Skeletal muscle satellite cell (primary cell): ENCODE measurements at regions not wholly inside any gene's neighbourhood (a gene's known extent, or its start where the extent isn't known, plus 50 kb on each side); places are given as distances from the start of the nearest gene placed in this dataset.

Experiments
- H3K27me3 ChIP-seq: 2 replicates; pipeline ENCODE4 v1.7.0; 2013; ENCODE audit warnings: low read length; ENCODE audit not compliant: control insufficient read depth, insufficient read depth
- H3K36me3 ChIP-seq: 2 replicates; pipeline ENCODE4 v1.7.0; 2013; ENCODE audit warnings: mild to moderate bottlenecking, control low read depth, low read length; ENCODE audit not compliant: insufficient read depth
- H3K4me1 ChIP-seq: 2 replicates; pipeline ENCODE4 v1.7.0; 2013; ENCODE audit warnings: low read length; ENCODE audit not compliant: control insufficient read depth, insufficient read depth
- H3K4me2 ChIP-seq: 2 replicates; pipeline ENCODE4 v1.7.0; 2013; ENCODE audit warnings: mild to moderate bottlenecking, low read length
- H3K4me3 ChIP-seq: 2 replicates; pipeline ENCODE4 v1.7.0; 2013; ENCODE audit warnings: low read length
- H3K9ac ChIP-seq: 2 replicates; pipeline ENCODE4 v1.7.0; 2013; ENCODE audit warnings: mild to moderate bottlenecking, low read depth, low read length, moderate library complexity
- H3K9me3 ChIP-seq: replicated peaks from 2 replicates; pipeline ENCODE4 v1.7.0; 2013; ENCODE audit warnings: mild to moderate bottlenecking, control low read depth, low read length

DNA sequence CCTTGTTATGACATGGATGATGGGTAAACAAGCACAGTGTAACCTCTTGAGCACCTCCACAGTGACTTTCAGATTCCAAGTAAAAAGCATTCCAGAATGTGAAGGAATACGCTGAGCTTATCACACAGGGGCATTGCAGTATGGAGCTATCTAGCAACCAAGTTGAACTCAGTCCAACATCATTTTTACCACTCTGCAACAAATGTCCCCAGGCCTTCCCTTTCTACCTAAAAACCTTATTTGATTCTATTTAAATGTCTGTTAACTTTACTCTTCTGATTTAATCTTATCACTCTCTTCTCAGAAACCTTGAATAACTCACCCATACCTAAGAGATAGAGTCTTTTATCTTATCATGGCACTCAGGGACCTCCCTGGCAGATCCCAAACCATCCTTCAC lies 195.8 kb upstream of the CDYL start:
- Histone ChIP-seq H3K4me3 (no peak overlapping the region), H3K36me3 (no peaks in the 10 kb centered on the region), H3K9me3 (no peaks in the 10 kb centered on the region), H3K27me3 (no peaks in the 10 kb centered on the region), H3K9ac (no peak overlapping the region), H3K4me2 (no peak overlapping the region), H3K4me1 (peaks cover 32% of the 10 kb centered on the region)

DNA sequence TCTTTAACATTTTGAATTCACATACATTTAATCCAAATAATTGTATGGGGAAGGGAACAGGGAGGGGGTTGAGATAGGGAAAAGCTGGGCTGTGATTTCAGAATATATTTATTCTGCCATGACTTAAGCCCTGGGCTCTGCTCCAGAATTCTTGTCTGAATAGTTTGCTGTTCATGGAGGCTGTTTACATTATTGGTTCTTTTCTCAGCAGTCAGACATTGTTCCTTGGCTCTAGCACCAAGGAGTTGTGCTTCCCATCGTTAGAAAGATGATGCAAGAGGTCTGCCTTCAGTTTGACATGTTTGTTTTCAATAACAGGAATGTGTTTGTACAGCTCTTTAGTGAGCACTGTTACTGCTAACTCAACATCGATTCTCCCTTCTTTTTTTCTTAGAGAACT lies 198.8 kb upstream of the CDYL start:
- Histone ChIP-seq H3K4me3 (no peak overlapping the region), H3K27me3 (no peaks in the 10 kb centered on the region), H3K4me1 (peaks cover 18% of the 10 kb centered on the region), H3K36me3 (no peaks in the 10 kb centered on the region), H3K4me2 (no peak overlapping the region), H3K9ac (no peak overlapping the region), H3K9me3 (no peaks in the 10 kb centered on the region)

DNA sequence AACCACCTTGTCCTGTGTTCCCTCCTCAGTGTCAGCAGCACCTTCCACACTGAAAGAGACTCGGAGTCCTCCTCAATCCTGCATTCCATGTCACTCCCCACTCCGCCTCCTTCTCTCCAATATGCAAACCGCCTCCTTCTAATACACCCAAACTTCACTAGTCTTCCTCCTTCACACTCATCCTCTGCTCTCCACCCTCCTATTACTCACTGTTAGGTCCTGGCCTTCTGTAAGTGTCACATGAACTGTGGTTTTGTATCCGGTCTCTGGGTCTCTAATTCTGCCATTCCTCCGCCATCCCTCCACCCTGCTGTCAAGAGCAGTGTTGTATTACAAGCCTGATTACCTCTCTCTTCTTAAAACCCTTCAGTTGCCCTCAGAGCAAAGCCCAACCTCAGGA lies 200.5 kb upstream of the CDYL start:
- Histone ChIP-seq H3K9me3 (no peaks in the 10 kb centered on the region), H3K4me2 (no peak overlapping the region), H3K4me3 (no peak overlapping the region), H3K36me3 (no peaks in the 10 kb centered on the region), H3K27me3 (no peaks in the 10 kb centered on the region), H3K4me1 (peaks cover 4% of the 10 kb centered on the region), H3K9ac (no peak overlapping the region)

DNA sequence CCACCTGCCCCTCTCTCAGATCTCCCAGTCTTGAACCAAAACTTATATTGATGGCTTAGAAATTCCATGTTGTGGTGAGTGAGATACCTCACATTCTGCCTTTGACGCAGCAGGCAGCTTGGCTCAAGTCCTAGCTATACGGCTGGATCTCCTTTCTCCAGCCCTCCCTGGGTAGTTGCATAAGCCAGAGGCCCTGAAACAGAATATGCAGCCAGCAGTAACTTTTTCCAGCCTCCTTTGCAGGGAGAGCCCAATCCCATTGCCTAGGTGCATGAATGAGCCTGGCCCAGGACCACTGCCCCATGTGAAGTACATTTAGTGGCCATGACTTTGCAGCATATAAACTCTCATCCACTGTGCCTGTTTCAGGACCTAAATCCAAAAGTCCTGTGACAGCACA lies 202.2 kb upstream of the CDYL start:
- Histone ChIP-seq H3K36me3 (no peaks in the 10 kb centered on the region), H3K27me3 (no peaks in the 10 kb centered on the region), H3K9ac (no peak overlapping the region), H3K4me2 (no peak overlapping the region), H3K9me3 (no peaks in the 10 kb centered on the region), H3K4me3 (no peak overlapping the region), H3K4me1 (peaks cover 4% of the 10 kb centered on the region)

DNA sequence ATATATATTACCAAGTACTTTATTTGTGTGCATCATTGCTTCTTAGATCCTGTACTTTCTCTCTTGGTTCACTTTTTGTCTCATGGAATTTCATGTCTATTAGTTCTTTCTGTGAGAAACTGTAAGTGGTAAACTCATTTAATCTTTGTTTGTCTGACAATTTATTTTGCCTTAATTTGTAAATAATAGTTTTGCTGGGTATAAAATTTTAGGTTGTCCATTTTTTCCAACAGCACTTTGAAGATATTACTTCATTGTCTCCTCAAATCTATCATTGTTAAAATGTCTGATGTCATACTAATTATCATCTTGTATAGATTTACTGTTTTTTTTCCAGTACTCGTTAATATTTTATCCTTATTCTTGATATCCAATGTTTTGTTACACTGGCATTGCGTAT lies 205.2 kb upstream of the CDYL start:
- Histone ChIP-seq H3K27me3 (peaks cover 5% of the 10 kb centered on the region), H3K9me3 (no peaks in the 10 kb centered on the region), H3K36me3 (no peaks in the 10 kb centered on the region), H3K4me2 (no peak overlapping the region), H3K9ac (no peak overlapping the region), H3K4me1 (no peaks in the 10 kb centered on the region), H3K4me3 (no peak overlapping the region)

DNA sequence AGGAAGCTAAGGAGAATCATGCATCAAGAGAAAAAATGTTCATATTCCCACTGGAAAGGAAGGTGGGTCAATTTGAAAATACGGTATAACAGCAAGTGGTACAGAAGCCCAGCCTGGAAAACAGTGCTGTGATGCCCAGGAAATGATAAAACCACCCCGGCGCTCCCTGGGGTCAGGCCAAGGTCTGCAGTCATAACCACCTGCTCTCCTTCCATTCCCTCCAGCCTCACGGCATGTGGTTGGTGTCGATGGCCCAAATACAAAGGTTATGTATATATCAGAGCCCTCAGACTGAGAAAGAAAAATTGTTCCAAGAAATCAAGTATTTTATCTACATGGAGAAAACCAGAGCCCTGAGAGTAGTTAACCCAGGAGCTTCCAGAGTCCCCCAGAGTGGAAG lies 208.1 kb upstream of the CDYL start:
- Histone ChIP-seq H3K4me2 (no peak overlapping the region), H3K4me1 (no peaks in the 10 kb centered on the region), H3K27me3 (peaks cover 5% of the 10 kb centered on the region), H3K36me3 (no peaks in the 10 kb centered on the region), H3K9me3 (no peaks in the 10 kb centered on the region), H3K4me3 (no peak overlapping the region), H3K9ac (no peak overlapping the region)

DNA sequence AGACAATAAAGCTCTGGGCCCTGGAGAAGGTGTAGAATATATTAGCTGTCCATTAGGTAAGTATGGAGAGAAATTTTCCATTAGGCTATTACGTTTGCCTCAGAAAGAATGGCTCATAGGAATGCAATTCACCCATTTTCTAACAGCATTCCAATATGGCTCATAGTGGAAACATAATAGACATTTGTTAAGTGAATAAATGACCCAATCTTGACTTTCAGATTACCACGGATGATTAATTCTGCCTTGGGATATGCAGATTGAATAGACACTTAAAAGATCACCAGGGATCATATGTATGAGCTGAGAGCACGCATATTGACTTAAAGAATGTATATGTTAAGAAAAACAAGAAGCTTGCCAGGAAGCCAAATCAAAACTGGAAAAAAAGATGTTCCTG lies 209.1 kb upstream of the CDYL start:
- Histone ChIP-seq H3K36me3 (no peaks in the 10 kb centered on the region), H3K4me1 (no peaks in the 10 kb centered on the region), H3K4me3 (no peak overlapping the region), H3K9ac (no peak overlapping the region), H3K4me2 (no peak overlapping the region), H3K9me3 (no peaks in the 10 kb centered on the region), H3K27me3 (peaks cover 10% of the 10 kb centered on the region)

DNA sequence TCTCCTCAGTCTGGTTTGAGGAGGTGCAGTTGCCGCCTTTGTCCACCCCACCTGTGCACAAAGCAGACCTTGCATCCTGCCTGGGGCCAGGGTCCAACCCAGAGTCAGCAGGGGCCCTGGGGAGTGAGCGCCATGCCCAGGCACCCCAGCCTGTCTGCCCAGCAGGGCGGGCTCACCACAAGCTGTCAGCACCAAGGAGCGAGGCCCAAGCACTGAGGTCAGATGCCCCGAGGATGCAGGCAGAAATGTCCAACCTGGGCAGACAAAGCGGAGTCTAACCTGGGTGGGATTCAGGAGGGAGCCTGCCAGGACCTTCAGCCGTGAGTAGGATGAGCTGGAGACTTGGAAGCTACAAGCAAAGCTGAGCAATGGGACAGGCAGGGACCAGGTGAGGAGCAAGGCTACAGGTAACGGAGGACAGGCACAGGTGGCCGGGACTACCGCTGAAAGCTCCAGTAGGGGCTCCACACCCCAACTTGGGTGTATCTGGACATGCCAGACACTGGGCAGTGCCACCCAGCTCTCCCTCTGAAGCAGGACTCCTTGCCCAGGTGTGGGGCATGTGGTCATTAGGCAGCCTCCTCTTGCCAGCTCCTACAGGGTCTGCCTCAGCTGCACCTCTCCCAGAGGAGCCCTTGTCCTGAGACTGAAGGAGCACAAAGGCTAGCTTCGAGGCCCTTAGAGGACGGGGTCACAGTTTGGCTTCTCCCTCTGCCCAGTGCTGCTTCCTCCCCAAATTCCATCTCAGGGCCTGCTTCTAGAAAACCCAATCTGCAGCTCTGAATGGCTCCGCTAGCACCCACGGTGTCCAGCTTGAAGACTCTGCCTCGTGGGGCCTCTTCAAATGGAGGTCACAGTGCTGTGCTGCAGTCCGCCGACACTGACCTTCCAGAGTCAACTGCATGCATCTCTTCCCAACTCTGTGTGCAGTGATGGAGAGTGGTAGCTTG lies 210.6 kb upstream of the CDYL start:
- Histone ChIP-seq H3K4me3 (no peak overlapping the region), H3K9ac (no peak overlapping the region), H3K27me3 (peaks cover 17% of the 10 kb centered on the region), H3K36me3 (no peaks in the 10 kb centered on the region), H3K4me1 (no peaks in the 10 kb centered on the region), H3K9me3 (no peaks in the 10 kb centered on the region), H3K4me2 (no peak overlapping the region)

DNA sequence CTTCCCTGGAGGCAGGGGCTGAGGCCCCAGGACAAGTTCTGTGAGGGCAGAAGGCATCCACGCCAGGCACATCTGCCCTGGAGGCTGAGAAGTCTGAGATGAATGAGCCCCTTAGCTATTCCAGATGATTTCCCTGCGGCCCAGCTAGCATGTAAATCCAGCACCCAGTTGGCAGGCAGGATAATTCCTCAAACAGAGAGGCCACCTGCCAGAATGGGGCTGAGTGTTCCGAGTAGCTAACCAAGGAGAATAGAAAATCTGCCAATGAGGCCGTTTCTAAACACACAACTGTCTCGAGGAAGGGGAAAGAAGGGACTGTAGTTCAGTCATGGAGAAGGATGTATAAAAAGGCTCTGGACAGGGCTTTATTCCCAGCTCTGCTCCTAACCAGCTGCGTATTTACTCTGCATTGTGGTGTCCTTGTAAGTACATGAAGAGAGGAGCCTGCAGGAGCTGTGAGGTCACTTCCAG lies 211.4 kb upstream of the CDYL start:
- Histone ChIP-seq H3K4me1 (no peaks in the 10 kb centered on the region), H3K9me3 (no peaks in the 10 kb centered on the region), H3K4me2 (no peak overlapping the region), H3K4me3 (no peak overlapping the region), H3K36me3 (no peaks in the 10 kb centered on the region), H3K27me3 (peaks cover 17% of the 10 kb centered on the region), H3K9ac (no peak overlapping the region)

DNA sequence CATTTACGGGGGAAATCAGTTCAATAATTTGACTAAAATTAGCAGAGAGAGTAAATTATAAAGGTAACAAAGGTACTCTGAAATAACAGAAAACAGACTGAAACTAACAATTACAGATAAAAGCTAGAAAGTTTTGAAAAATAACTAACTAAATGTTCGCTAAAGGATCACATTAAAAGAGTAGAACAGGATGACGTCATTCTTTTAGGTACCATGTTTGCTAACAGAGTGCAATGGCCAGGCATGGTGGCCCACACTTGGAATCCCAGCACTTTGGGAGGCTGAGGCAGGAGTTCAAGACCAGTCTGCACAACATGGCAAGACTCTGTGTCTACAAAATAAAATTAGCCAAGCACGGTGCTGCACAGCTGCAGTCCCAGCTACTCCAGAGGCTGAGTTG lies 212.3 kb upstream of the CDYL start:
- Histone ChIP-seq H3K4me2 (no peak overlapping the region), H3K9me3 (no peaks in the 10 kb centered on the region), H3K27me3 (peaks cover 17% of the 10 kb centered on the region), H3K4me1 (no peaks in the 10 kb centered on the region), H3K4me3 (no peak overlapping the region), H3K9ac (no peak overlapping the region), H3K36me3 (no peaks in the 10 kb centered on the region)

DNA sequence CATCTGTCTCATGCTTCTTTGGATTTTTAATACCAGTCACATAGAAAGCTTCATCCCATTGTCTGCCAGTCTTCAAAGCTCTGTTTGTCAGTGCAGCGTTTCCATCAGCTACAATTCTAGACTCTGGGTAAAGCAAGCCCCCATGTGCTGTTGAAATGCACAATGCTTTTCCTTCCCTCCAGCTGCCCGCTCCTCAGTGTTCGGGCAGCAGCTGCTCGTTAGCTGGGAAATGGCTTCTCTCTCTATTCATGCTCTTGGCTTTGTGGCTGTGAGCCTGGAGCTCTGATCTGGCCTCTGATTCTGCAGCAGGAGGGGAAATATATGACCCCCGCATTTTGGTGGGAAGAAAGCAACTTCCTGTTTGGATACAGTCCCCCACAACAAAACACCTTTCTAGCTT lies 213.0 kb upstream of the CDYL start:
- Histone ChIP-seq H3K9ac (no peak overlapping the region), H3K9me3 (no peaks in the 10 kb centered on the region), H3K27me3 (peaks cover 17% of the 10 kb centered on the region), H3K36me3 (no peaks in the 10 kb centered on the region), H3K4me1 (no peaks in the 10 kb centered on the region), H3K4me2 (no peak overlapping the region), H3K4me3 (no peak overlapping the region)

DNA sequence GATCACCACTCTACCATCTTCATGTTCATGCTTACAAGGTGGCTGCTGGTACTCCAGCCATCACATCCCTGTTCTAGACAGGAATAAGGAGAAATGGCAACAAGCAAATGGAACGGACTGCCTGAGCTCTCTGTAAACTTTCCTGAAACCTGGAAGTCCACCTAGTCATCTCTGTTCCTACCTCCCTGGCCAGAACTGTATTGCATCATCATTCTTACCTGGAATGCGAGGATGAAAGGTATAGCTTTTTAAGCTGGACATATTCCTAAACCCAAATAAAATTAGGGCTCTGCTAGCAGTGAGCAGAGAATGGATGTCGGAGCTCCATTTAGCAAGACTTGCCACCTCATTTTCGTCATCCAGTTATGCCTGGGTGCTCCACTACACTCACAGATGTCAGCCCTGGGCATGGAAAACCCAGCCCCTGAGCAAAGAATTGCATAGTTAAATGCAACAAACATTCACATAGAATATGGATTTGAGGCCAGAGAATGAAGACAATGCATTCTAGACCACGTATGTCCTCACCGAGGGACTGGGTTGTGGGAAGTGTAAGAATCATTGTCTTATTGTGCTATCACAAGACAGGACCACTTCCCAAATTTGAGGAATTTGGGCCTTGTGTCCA lies 214.3 kb upstream of the CDYL start:
- no peak overlapping the region for H3K9ac ChIP-seq

More for the DNA sequence above, 214.3 kb upstream of the CDYL start:
- peaks cover 12% of the 10 kb centered on the region for H3K27me3 ChIP-seq
- no peak overlapping the region for H3K4me3 ChIP-seq
- no peaks in the 10 kb centered on the region for H3K4me1 ChIP-seq
- no peaks in the 10 kb centered on the region for H3K36me3 ChIP-seq
- H3K4me2 ChIP-seq, result no peak overlapping the region
- no peaks in the 10 kb centered on the region for H3K9me3 ChIP-seq
